Peyer's patch (tissue), 4 donors: ENCODE measurements at regions not wholly inside any gene's neighbourhood (a gene's known extent, or its start where the extent isn't known, plus 50 kb on each side); places are given as distances from the start of the nearest gene placed in this dataset.
"Not testable (repeated sequence)": the region's sequence is repeated elsewhere in the genome, so short reads cannot be mapped to it uniquely, and the experiment has no call there.

Experiments used
- DNase-seq, 3 donors: peaks; one replicate each; pipeline ENCODE4 v3.0.0-alpha.2; 2017 to 2019
- H3K27ac ChIP-seq, 4 donors: fragments of 200-600 bp; sonication (generic); one replicate each; pipeline ENCODE4 v1.5.1; 2016 to 2019
- H3K27me3 ChIP-seq, 2 donors: fragments of 200-600 bp; sonication (generic); one replicate each; pipeline ENCODE4 v1.5.1; 2019
- H3K36me3 ChIP-seq, 3 donors: fragments of 200-600 bp; sonication (generic); one replicate each; pipeline ENCODE4 v1.5.1; 2016 to 2019
- H3K4me1 ChIP-seq, 4 donors: fragments of 200-600 bp; sonication (generic); one replicate each; pipeline ENCODE4 v1.5.1; 2016 to 2019
- H3K4me3 ChIP-seq, 4 donors: fragments of 200-600 bp; sonication (generic); 1 replicate in 3 of 4; 2 replicates in 1 of 4; pipeline ENCODE4 v1.5.1; 2016 to 2019; ENCODE audit warnings: mild to moderate bottlenecking in 1 of 4
- H3K9me3 ChIP-seq, 4 donors: fragments of 200-600 bp; sonication (generic); one replicate each; pipeline ENCODE4 v1.5.1; 2016 to 2019; ENCODE audit warnings: mild to moderate bottlenecking in 1 of 4
- POLR2A ChIP-seq, 2 donors: fragments of 450-650 bp; IDR thresholded peaks; one replicate each; pipeline ENCODE4 v1.5.1; 2017; ENCODE audit warnings: antibody characterized with exemption in 2 of 2, mild to moderate bottlenecking in 2 of 2, moderate library complexity in 2 of 2
- TF ChIP-seq, protein P1 (sequence below), 6 experiments: fragments of 450-650 bp in 4 of 6; fragments of 200-600 bp in 2 of 6; sonication (generic) in 1 of 6; IDR thresholded peaks; one replicate each; pipeline ENCODE4 v1.5.1; 2017 to 2019; ENCODE audit warnings: antibody characterized with exemption in 6 of 6, mild to moderate bottlenecking in 3 of 6, moderate library complexity in 1 of 6

DNA sequence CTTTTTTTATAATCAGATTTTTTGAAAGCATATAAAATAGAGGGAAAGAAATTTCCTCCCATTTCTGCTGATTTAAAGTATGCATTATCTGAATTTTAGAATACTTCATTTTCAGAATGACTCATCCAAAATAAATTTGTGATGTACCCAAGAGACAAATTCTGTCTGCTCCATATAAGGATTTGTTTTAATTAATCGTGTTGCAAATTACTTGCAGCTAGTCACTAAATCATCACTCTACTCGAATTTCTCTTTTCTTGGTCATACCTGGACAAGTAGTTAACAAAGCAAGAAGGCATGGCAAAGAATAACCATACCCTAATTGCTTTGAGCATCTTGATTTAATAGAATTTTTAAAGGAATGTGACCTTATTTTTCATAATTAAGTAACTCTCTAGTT is 284.1 kb upstream of the GRAMD2B start:
- Histone ChIP-seq H3K27ac (no peak overlapping the region), H3K27me3 (no peaks in the 10 kb centered on the region), H3K36me3 (no peaks in the 10 kb centered on the region), H3K4me1 (peaks cover 0 to 3% (median 0%) of the 10 kb centered on the region in 4 donors), H3K4me3 (no peak overlapping the region), H3K9me3 (no peaks in the 10 kb centered on the region)
- no peak for DNase-seq
- no peak for TF ChIP-seq POLR2A (IDR thresholded peaks at IDR 0.05)
- TF ChIP-seq, protein P1, sequence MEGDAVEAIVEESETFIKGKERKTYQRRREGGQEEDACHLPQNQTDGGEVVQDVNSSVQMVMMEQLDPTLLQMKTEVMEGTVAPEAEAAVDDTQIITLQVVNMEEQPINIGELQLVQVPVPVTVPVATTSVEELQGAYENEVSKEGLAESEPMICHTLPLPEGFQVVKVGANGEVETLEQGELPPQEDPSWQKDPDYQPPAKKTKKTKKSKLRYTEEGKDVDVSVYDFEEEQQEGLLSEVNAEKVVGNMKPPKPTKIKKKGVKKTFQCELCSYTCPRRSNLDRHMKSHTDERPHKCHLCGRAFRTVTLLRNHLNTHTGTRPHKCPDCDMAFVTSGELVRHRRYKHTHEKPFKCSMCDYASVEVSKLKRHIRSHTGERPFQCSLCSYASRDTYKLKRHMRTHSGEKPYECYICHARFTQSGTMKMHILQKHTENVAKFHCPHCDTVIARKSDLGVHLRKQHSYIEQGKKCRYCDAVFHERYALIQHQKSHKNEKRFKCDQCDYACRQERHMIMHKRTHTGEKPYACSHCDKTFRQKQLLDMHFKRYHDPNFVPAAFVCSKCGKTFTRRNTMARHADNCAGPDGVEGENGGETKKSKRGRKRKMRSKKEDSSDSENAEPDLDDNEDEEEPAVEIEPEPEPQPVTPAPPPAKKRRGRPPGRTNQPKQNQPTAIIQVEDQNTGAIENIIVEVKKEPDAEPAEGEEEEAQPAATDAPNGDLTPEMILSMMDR (IDR thresholded peaks at IDR 0.05) = no peak

DNA sequence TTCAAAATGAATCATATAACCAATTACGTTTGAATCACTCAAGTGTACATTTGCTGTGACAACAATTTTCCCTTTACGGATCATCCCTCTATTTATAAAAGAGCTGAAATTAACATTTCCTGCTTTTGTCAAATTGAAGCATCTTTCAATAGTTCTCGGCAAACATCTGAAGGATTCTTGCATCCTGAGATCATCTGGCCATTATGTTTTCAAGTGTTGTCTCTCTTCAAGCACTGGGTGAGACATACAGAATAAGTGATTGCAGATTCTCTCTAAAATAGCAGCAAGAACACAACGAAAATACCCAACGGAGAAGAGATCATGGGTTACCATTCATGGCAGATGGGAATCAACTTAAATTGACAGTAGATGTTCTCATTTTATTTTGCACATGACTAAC is 283.4 kb upstream of the GRAMD2B start:
- DNase-seq = no peak
- H3K27me3 ChIP-seq = no peaks in the 10 kb centered on the region
- no peaks in the 10 kb centered on the region for H3K36me3 ChIP-seq
- peaks cover 0 to 3% (median 0%) of the 10 kb centered on the region in 4 donors for H3K4me1 ChIP-seq
- H3K9me3 ChIP-seq = no peaks in the 10 kb centered on the region
- TF ChIP-seq POLR2A (IDR thresholded peaks at IDR 0.05) = no peak
- TF ChIP-seq, protein P1 (IDR thresholded peaks at IDR 0.05) = no peak
- H3K27ac ChIP-seq = no peak overlapping the region
- no peak overlapping the region for H3K4me3 ChIP-seq

DNA sequence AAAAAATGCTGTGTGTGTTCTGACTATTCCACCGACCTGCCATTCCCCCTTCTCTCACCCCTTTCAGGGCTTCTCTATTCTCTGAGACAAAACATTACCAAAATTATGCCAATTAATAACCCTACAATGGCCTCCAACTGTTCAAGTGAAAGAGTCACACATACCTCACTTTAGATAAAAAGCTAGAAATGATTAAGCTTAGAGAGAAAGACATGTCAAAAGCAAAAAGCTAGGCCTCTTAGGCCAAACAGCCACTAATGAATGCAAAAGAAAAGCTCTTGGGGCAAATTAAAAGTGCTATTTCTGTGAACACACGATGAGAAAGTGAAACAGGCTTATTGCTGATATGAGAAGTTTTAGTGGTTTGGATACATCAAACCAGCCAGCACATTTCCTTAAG is 279.6 kb upstream of the GRAMD2B start:
- no peaks in the 10 kb centered on the region for H3K27me3 ChIP-seq
- DNase-seq = no peak
- no peaks in the 10 kb centered on the region for H3K36me3 ChIP-seq
- H3K4me1 ChIP-seq = no peaks in the 10 kb centered on the region
- no peaks in the 10 kb centered on the region for H3K9me3 ChIP-seq
- no peak overlapping the region for H3K27ac ChIP-seq
- H3K4me3 ChIP-seq = no peak overlapping the region
- TF ChIP-seq, protein P1 (IDR thresholded peaks at IDR 0.05) = no peak
- TF ChIP-seq POLR2A (IDR thresholded peaks at IDR 0.05) = no peak

DNA sequence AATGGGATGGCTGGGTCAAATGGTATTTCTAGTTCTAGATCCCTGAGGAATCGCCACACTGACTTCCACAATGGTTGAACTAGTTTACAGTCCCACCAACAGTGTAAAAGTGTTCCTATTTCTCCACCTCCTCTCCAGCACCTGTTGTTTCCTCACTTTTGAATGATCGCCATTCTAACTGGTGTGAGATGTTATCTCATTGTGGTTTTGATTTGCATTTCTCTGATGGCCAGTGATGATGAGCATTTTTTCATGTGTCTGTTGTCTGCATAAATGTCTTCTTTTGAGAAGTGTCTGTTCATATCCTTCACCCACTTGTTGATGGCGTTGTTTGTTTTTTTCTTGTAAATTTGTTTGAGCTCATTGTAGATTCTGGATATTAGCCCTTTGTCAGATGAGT is 272.9 kb upstream of the GRAMD2B start:
- not testable (repeated sequence) for DNase-seq, H3K4me3 ChIP-seq, H3K9me3 ChIP-seq, H3K36me3 ChIP-seq, H3K4me1 ChIP-seq, H3K27ac ChIP-seq, H3K27me3 ChIP-seq

DNA sequence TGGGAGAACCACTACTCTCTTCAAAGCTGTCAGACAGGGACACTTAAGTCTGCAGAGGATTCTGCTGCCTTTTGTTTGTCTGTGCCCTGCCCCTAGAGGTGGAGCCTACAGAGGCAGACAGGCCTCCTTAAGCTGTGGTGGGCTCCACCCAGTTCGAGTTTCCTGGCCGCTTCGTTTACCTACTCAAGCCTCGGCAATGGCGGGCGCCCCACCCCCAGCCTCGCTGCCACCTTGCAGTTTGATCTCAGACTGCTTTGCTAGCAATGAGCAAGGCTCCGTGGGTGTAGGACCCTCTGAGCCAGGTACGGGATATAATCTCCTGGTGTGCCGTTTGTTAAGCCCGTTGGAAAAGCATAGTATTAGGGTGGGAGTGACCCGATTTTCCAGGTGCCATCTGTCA is 267.9 kb upstream of the GRAMD2B start:
- H3K27ac ChIP-seq, H3K27me3 ChIP-seq, DNase-seq, H3K4me3 ChIP-seq, H3K4me1 ChIP-seq, H3K9me3 ChIP-seq, H3K36me3 ChIP-seq: not testable (repeated sequence)

DNA sequence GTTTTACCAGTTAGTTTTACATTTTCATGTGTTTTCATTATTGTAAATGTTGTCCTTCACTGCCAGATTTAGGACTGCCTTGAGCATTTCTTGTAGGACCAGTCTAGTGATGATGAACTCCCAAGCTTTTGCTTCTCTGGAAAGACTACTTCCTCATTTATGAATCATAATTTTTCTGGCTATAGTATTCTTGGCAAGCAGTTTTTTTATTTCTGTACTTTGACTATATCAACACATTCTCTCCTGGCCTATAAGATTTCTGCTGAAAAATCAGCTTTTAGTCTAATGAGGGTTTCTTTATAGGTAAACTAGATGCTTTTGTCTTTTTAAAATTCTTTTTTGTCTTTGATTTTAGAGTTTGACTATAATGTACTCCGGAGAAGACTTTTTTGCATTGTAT is 256.8 kb upstream of the GRAMD2B start:
- no peak for TF ChIP-seq POLR2A (IDR thresholded peaks at IDR 0.05)
- TF ChIP-seq, protein P1 (IDR thresholded peaks at IDR 0.05) = no peak
- Histone ChIP-seq H3K9me3 (peaks cover 0 to 5% (median 0%) of the 10 kb centered on the region in 4 donors), H3K4me1 (no peaks in the 10 kb centered on the region), H3K4me3 (no peak overlapping the region), H3K27ac (no peak overlapping the region), H3K27me3 (no peaks in the 10 kb centered on the region), H3K36me3 (no peaks in the 10 kb centered on the region)
- no peak for DNase-seq

DNA sequence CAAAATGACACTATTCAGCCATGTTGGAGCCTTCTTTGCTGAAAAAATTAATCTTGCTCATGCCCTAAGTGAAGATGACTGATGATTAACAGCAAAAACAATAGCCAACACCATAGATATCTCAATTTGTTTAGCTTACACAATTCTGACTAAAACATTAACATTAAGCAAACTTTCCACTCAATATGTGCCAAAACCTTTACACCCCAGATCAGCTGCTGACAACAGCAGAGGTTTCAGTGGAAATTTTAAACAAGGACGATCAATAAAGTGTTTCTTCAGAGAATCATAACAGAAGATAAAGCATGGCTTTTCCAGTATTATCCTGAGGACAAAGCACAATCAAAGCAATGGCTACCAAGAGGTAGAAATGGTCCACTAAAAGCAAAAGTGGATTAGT is 254.4 kb upstream of the GRAMD2B start:
- Histone ChIP-seq H3K4me3 (no peak overlapping the region), H3K9me3 (peaks cover 0 to 5% (median 0%) of the 10 kb centered on the region in 4 donors), H3K27ac (no peak overlapping the region), H3K4me1 (no peaks in the 10 kb centered on the region), H3K27me3 (no peaks in the 10 kb centered on the region), H3K36me3 (no peaks in the 10 kb centered on the region)
- TF ChIP-seq, protein P1 (IDR thresholded peaks at IDR 0.05) = no peak
- no peak for TF ChIP-seq POLR2A (IDR thresholded peaks at IDR 0.05)
- no peak for DNase-seq
